Osteocyte (in vitro differentiated cells): ENCODE measurements at regions not wholly inside any gene's neighbourhood (a gene's known extent, or its start where the extent isn't known, plus 50 kb on each side); places are given as distances from the start of the nearest gene placed in this dataset.

Source experiments
- DNase-seq: peaks from one replicate; pipeline ENCODE4 v3.0.0; 2021; ENCODE audit warnings: mixed read lengths; ENCODE audit not compliant: unreplicated experiment; ENCODE audit errors: extremely low spot score
- H3K27ac Mint-ChIP-seq: one replicate; pipeline ENCODE4 v1.8.0; 2021; ENCODE audit warnings: mild to moderate bottlenecking, mixed read lengths; ENCODE audit not compliant: unreplicated experiment
- H3K27me3 Mint-ChIP-seq: one replicate; pipeline ENCODE4 v1.8.0; 2021; ENCODE audit warnings: mixed read lengths; ENCODE audit not compliant: unreplicated experiment
- H3K36me3 Mint-ChIP-seq: one replicate; pipeline ENCODE4 v1.8.0; 2021; ENCODE audit warnings: mixed read lengths; ENCODE audit not compliant: unreplicated experiment
- H3K4me1 Mint-ChIP-seq: one replicate; pipeline ENCODE4 v1.8.0; 2021; ENCODE audit warnings: mixed read lengths; ENCODE audit not compliant: unreplicated experiment
- H3K4me3 Mint-ChIP-seq: one replicate; pipeline ENCODE4 v1.8.0; 2021; ENCODE audit warnings: mild to moderate bottlenecking, moderate library complexity, mixed read lengths; ENCODE audit not compliant: unreplicated experiment
- H3K9me3 Mint-ChIP-seq: one replicate; pipeline ENCODE4 v1.8.0; 2021; ENCODE audit warnings: mixed read lengths; ENCODE audit not compliant: unreplicated experiment
- CTCF ChIP-seq: fragments of 200-600 bp; sonication (generic); IDR thresholded peaks from 2 replicates; pipeline ENCODE4 v1.5.0; 2021; ENCODE audit warnings: antibody characterized with exemption, mild to moderate bottlenecking, moderate library complexity

GRCh38 chr18:22005191-22005841 is 164.1 kb upstream of the GATA6 start:
- no peaks in the 10 kb centered on the region for H3K9me3 Mint-ChIP-seq
- H3K36me3 Mint-ChIP-seq: no peaks in the 10 kb centered on the region
- DNase-seq: no peak
- H3K27me3 Mint-ChIP-seq: no peaks in the 10 kb centered on the region
- no peak for TF ChIP-seq CTCF
- no peak overlapping the region for H3K27ac Mint-ChIP-seq
- no peak overlapping the region for H3K4me3 Mint-ChIP-seq
- H3K4me1 Mint-ChIP-seq: no peaks in the 10 kb centered on the region

- Mint-ChIP-seq H3K4me1 (no peaks in the 10 kb centered on the region), H3K27ac (no peak overlapping the region), H3K36me3 (no peaks in the 10 kb centered on the region), H3K4me3 (no peak overlapping the region), H3K9me3 (no peaks in the 10 kb centered on the region), H3K27me3 (peaks cover 2% of the 10 kb centered on the region)
- TF ChIP-seq CTCF: no peak
- DNase-seq: no peak
These were observed 162.9 kb upstream of the GATA6 start for GRCh38 chr18:22006458-22006857.

- peaks cover 13% of the 10 kb centered on the region for H3K27me3 Mint-ChIP-seq
- H3K4me1 Mint-ChIP-seq: no peaks in the 10 kb centered on the region
- no peak overlapping the region for H3K27ac Mint-ChIP-seq
- H3K9me3 Mint-ChIP-seq: peaks cover 11% of the 10 kb centered on the region
- TF ChIP-seq CTCF: no peak
- DNase-seq: no peak
- H3K36me3 Mint-ChIP-seq: no peaks in the 10 kb centered on the region
- no peak overlapping the region for H3K4me3 Mint-ChIP-seq
These were observed 160.1 kb upstream of the GATA6 start for GRCh38 chr18:22009242-22009641.

- H3K27ac Mint-ChIP-seq: no peak overlapping the region
- no peak for TF ChIP-seq CTCF
- no peaks in the 10 kb centered on the region for H3K36me3 Mint-ChIP-seq
- no peaks in the 10 kb centered on the region for H3K4me1 Mint-ChIP-seq
- H3K4me3 Mint-ChIP-seq: no peak overlapping the region
- H3K27me3 Mint-ChIP-seq: peaks cover 16% of the 10 kb centered on the region
- H3K9me3 Mint-ChIP-seq: peaks cover 14% of the 10 kb centered on the region
- no peak for DNase-seq
These were observed 155.4 kb upstream of the GATA6 start for GRCh38 chr18:22013993-22014392.

- TF ChIP-seq CTCF: no peak
- peaks cover 14% of the 10 kb centered on the region for H3K9me3 Mint-ChIP-seq
- no peaks in the 10 kb centered on the region for H3K4me1 Mint-ChIP-seq
- H3K4me3 Mint-ChIP-seq: no peak overlapping the region
- H3K27ac Mint-ChIP-seq: no peak overlapping the region
- peaks cover 16% of the 10 kb centered on the region for H3K27me3 Mint-ChIP-seq
- H3K36me3 Mint-ChIP-seq: no peaks in the 10 kb centered on the region
- DNase-seq: no peak
These were observed 154.2 kb upstream of the GATA6 start for GRCh38 chr18:22015156-22015555.
